ENCODE measurements at regions not wholly inside any gene's neighbourhood (a gene's known extent, or its start where the extent isn't known, plus 50 kb on each side); places are given as distances from the start of the nearest gene placed in this dataset.

GRCh38 chr17:33611532-33611931, 318.4 kb upstream of the ASIC2 start:
- no peak for TF ChIP-seq CTCF (conservative IDR thresholded peaks at IDR 0.05)
- no peak for TF ChIP-seq ZFX (IDR thresholded peaks at IDR 0.05)
